UCSD-AML1 (cell line): ENCODE measurements at regions not wholly inside any gene's neighbourhood (a gene's known extent, or its start where the extent isn't known, plus 50 kb on each side); places are given as distances from the start of the nearest gene placed in this dataset.
"Not testable (repeated sequence)": the region's sequence is repeated elsewhere in the genome, so short reads cannot be mapped to it uniquely, and the experiment has no call there.

ENCODE experiments used
- DNase-seq: peaks from one replicate; lab custom pipeline; 2025; ENCODE audit not compliant: unreplicated experiment; lab: John Stamatoyannopoulos, UW

GRCh38 chr18:47417807-47418206 lies 166.3 kb upstream of the SKOR2 start:
- DNase-seq: no peak

DNA sequence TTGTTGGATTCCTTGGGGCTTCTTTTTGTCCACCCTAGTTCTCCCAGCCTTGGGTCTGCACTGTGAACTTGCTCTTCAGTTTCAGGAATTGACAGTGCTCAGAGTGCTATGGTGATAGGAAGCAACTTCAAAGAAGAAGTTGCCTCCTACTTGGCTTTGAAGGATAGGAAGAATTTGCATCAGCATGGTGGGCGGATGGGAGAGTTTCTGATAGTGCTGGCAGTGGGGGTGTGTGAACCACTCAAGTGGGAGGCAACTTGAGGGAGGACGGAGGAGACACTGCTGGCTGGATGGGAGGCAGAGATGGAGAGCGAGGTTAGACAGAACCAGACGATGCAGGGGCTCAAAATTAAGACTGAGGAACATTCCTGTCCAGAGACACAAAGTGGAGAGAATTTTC lies 164.4 kb upstream of the SKOR2 start:
- no peak for DNase-seq

DNA sequence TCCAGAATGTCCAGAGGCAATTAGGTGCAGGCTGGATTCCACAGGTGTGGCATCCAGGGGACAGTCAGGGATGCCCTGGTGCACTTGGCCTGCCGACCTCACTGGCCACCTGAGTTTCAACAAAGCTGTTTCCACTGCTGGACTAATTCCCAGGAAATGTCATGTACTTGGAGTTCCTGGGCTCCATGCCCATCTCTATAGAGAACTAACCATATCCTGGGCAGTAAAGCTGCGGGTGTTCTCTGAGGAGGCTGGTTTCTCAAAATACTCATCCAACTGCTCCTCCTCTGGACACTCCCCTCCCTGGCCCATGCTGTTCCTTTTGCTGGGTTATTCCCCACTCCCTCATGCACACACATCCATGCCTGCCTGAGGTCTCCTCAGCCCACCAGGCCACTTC lies 161.9 kb upstream of the SKOR2 start:
- no peak for DNase-seq

GRCh38 chr18:47412924-47413323 lies 161.5 kb upstream of the SKOR2 start:
- DNase-seq: no peak

DNA sequence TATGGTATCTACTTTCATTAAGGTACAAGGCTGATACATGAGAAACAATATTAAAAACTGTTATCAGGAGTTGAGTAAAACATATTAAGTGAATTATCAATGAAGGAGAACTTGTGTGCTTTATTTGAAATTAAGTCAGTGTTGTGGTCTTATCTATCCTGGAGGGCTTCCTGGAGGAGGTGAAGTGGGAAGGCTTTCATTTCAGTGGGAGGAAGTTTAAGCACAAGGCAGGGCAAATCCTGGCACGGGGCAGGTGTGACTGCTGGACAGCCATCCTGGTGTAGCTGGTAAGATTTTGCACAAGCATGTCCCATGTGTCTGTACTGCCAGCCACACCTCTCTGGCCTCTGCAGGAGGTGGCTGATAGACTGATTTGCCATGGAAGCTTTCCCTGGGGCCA lies 159.7 kb upstream of the SKOR2 start:
- no peak for DNase-seq

GRCh38 chr18:47410139-47410538 lies 158.7 kb upstream of the SKOR2 start:
- DNase-seq: no peak

GRCh38 chr18:47409519-47409918 lies 158.1 kb upstream of the SKOR2 start:
- DNase-seq: no peak

- no peak for DNase-seq
These were observed 156.3 kb upstream of the SKOR2 start for GRCh38 chr18:47407736-47408135.

GRCh38 chr18:47404845-47405244 lies 153.4 kb upstream of the SKOR2 start:
- no peak for DNase-seq

GRCh38 chr18:47403949-47404348 lies 152.5 kb upstream of the SKOR2 start:
- DNase-seq: no peak

GRCh38 chr18:47403317-47403716 lies 151.9 kb upstream of the SKOR2 start:
- no peak for DNase-seq

GRCh38 chr18:47399475-47399874 lies 148.0 kb upstream of the SKOR2 start:
- DNase-seq: no peak

DNA sequence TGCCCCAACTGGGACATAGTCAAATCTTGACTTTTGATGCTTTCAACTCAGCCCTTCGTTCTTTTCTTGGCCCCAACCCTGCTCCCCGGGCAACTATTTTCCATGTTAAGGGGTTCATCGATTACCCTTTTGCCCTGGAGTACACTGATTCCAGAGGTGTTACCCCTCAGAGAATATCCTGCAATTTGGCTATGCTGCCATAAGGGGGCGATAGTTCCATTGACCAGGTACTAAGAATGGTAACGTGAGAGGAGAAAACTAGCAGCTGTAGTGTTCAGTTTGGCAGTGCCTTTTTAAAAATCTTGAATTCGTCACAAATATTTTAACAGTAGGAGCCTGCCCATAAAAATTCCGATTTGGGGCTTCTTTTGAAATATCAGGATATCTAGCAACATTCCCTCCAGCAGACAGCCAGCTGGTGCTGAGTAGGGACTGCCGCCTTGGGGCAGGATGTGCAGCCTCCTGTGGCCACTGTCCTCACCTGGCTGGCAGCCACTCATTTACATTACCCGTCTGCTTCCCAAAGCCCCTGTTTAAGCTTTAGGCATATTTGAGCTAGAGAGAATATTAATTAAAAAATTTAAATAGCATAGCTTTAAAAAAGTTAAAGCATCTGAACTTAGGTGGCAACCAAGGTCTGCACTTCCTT lies 146.3 kb upstream of the SKOR2 start:
- DNase-seq: no peak

DNA sequence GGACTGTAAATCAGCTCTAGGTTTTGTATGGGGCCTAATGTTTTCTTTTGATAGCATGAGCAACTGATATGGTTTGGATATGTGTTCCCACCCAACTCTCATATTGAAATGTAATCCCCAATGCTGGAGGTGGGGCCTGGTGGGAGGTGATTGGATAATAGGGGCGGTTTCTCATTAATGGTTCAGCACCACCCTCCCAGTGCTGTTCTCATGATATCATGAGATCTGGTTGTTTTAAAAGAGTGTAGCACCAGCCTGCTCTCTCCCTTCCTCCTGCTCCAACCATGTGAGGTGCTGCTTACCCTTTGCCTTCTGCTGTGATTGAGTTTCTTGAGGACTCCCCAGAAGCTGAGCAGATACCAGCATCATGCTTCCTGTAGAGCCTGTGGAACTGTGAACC lies 140.2 kb upstream of the SKOR2 start:
- DNase-seq: no peak

DNA sequence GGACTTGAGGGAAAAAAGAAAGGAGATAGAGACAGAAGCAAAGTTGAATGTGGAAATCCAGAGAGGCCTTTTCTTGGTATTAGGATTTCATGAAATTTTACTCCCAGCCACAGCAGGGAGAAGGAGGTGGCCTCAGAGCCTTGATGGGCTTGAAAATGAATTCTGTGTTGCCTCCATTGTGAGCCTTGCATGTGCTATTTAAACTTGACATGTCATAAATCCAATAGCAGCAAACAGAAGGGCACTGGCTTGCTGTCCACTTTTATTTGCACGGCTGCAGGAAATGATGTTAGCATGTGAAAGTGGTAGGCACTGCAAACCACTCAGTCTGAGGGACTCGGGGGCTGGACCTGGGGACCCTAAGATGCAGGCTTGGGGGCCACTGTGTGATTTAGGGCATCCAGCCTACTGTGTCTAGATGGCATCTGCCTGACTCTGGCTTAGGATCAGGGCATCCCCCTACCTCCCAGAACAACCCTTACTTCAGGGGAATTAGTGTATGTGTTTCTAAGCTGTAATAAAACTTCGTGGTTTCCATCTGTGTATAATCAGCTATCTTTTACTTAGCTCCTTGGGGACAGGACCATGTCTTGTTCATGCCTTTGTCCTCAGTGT lies 139.1 kb upstream of the SKOR2 start:
- DNase-seq: no peak

- DNase-seq: no peak
These were observed 137.8 kb upstream of the SKOR2 start for GRCh38 chr18:47389210-47389609.

DNA sequence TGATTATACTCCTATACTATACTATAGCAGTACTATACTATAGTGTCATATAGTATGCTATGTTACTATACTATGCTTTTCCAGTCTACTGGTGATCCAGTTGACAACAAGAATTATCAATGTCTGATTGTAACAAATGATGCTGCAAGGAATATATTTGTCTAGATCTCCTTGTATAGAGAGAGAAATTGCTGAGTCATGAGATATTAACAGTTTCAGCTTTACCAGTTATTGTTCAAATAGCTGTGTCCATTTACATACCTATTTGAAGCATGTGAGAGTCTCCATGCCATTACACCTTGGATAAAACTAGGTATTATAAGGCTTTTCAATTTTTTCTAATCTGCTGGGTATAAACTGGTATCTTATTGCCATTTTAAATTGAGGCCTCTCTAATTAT lies 136.4 kb upstream of the SKOR2 start:
- DNase-seq: no peak

GRCh38 chr18:47383729-47384128 lies 132.3 kb upstream of the SKOR2 start:
- no peak for DNase-seq

GRCh38 chr18:47381975-47382570 lies 130.6 kb upstream of the SKOR2 start:
- DNase-seq: no peak

- no peak for DNase-seq
These were observed 128.7 kb upstream of the SKOR2 start for GRCh38 chr18:47380153-47380552.

- DNase-seq: no peak
These were observed 122.0 kb upstream of the SKOR2 start for GRCh38 chr18:47373465-47373864.

- DNase-seq: no peak
These were observed 118.6 kb upstream of the SKOR2 start for GRCh38 chr18:47370052-47370451.

DNA sequence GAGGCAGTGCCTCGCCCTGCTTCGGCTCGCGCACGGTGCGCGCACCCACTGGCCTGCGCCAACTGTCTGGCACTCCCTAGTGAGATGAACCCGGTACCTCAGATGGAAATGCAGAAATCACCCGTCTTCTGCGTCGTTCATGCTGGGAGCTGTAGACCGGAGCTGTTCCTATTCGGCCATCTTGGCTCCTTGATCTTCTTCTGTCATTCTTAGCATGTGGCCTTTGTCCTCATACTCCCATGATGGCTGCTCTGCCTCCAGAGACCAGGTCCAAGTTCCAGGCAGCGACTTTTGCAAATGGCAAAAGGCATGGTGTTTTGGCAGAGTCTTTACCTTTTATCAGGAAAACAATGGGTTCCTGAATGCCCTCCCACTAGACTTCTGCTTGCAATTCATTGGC lies 102.6 kb upstream of the SKOR2 start:
- not testable (repeated sequence) for DNase-seq
